ENCODE measurements at regions not wholly inside any gene's neighbourhood (a gene's known extent, or its start where the extent isn't known, plus 50 kb on each side); places are given as distances from the start of the nearest gene placed in this dataset.

- BruUV-seq (replicated peaks), result no TSS peak
- H3K4me3 ChIP-seq (replicated peaks in 1 of 3; ENCODE audit: insufficient read depth in 1 of 3, low read depth in 1 of 3, low read length in 3 of 3), result no peak overlapping the region
- H3K9me3 ChIP-seq (replicated peaks; ENCODE audit: control insufficient read depth, insufficient read depth, low read length), result no peaks in the 10 kb centered on the region
- no peaks in the 10 kb centered on the region for H3K9me1 ChIP-seq (replicated peaks; ENCODE audit: control insufficient read depth, extremely low read depth, insufficient read depth, low read length)
- H4K20me1 ChIP-seq (replicated peaks; ENCODE audit: control insufficient read depth, extremely low read depth, insufficient read depth, low read length), result no peaks in the 10 kb centered on the region
- CTCF ChIA-PET, result no interaction called here
- intact Hi-C loops (cut with micrococcal nuclease) (loop anchor here (10.0 kb wide), 1 partner anchor 1113 kb away; no protein-coding TSS in a partner anchor), dilution Hi-C loops (cut with MboI; ENCODE audit: extremely low pct_ligation_motif_present, low sequenced_read_pairs) (no loop called here)
- H3K9ac ChIP-seq (replicated peaks; ENCODE audit: extremely low read depth, insufficient read depth, low read length), result no peak overlapping the region
- no peak overlapping the region for H3K4me2 ChIP-seq (ENCODE audit: insufficient read depth, low read length)
- H3K27me3 ChIP-seq (ENCODE audit: control insufficient read depth in 2 of 2, insufficient read depth in 2 of 2, low read length in 2 of 2), result peaks cover 0 to 3% of the 10 kb centered on the region in 2 experiments
- TF ChIP-seq CTCF (IDR thresholded peaks at IDR 0.05; ENCODE audit: extremely low read depth in 1 of 2, insufficient read depth in 1 of 2, low read depth in 1 of 2, low read length in 2 of 2) (no peak), GATA2 (IDR thresholded peaks at IDR 0.05; ENCODE audit: insufficient read depth, insufficient read length, low read depth, low read length) (no peak), POLR2A (IDR thresholded peaks at IDR 0.05; ENCODE audit: low read depth, low read length) (no peak), MYC (IDR thresholded peaks at IDR 0.05; ENCODE audit: low read depth, low read length) (no peak), POLR2AphosphoS5 (IDR thresholded peaks at IDR 0.05; ENCODE audit: insufficient read depth, low read depth, low read length) (no peak), JUN (IDR thresholded peaks at IDR 0.05; ENCODE audit: borderline replicate concordance, insufficient read depth, insufficient read length, low read depth) (no peak), MAX (IDR thresholded peaks at IDR 0.05; ENCODE audit: insufficient read depth, insufficient read length) (no peak), EZH2 (IDR thresholded peaks at IDR 0.05; ENCODE audit: borderline replicate concordance, low read depth, low read length, severe bottlenecking) (no peak), FOS (IDR thresholded peaks at IDR 0.05; ENCODE audit: borderline replicate concordance, insufficient read depth, low read length) (no peak)
- no peaks in the 10 kb centered on the region for H3K79me2 ChIP-seq (ENCODE audit: control insufficient read depth, insufficient read depth, low read length)
- POLR2A ChIA-PET, result no interaction called here
- FAIRE-seq (no peak), DNase-seq (ENCODE audit: low read depth, low spot score) (no peak)
- H3K4me1 ChIP-seq (ENCODE audit: control insufficient read depth, extremely low read depth, insufficient read depth, low read length), result no peaks in the 10 kb centered on the region
- no peak overlapping the region for H2AFZ ChIP-seq (ENCODE audit: low read depth, low read length)
- H3K36me3 ChIP-seq (ENCODE audit: control insufficient read depth in 2 of 2, extremely low read depth in 1 of 2, insufficient read depth in 2 of 2, low read length in 2 of 2), result no peaks in the 10 kb centered on the region
- no peak overlapping the region for H3K27ac ChIP-seq (ENCODE audit: insufficient read depth, low read depth, low read length)
Measured at GRCh38 chr13:107117327-107118012, 549.5 kb upstream of the ARGLU1 start.
